ENCODE measurements at regions not wholly inside any gene's neighbourhood (a gene's known extent, or its start where the extent isn't known, plus 50 kb on each side); places are given as distances from the start of the nearest gene placed in this dataset.

DNA sequence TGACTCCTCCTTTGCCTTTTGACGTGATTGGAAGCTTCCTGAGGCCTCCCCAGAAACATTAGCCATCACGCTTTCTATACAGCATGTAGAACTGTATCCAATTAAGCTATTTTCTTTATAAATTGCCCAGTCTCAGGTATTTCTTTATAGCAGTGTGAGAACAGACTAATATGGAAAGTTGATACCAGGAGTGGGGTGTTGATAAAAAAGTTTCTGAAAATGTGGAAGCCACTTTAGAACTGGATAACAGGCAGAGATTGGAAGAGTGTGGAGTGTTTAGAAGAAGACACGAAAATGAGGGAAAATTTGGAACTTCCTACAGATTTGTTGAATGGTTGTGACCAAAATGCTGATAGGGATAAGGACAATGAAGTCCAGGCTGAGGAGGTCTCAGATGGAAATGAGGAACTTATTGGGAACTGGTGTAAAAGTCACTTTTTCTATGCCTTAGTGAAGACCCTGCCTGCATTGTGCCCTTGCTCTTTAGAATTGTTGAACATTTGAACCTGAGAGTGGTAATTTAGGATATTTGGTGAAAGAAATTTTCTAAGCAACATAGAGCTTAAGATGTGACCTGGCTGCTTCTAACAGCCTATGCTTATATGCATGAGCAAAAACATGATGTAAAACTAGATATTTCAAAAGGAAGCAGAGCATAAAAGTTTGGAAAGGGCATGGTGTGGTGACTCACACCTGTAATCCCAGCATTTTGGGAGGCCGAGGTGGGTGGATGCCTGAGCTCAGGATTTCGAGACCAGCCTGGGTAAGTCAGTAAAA lies 969.7 kb downstream of the DSC3 start:
- TF ChIP-seq GTF2F1 (IDR thresholded peaks at IDR 0.05; ENCODE audit: borderline replicate concordance, low read depth, low read length) (no peak), CHD2 (IDR thresholded peaks at IDR 0.05; ENCODE audit: low read length) (no peak), SIRT6 (IDR thresholded peaks at IDR 0.05; ENCODE audit: low read length) (no peak), YY1 (IDR thresholded peaks at IDR 0.05; ENCODE audit: low read depth, low read length) (no peak), CREB1 (IDR thresholded peaks at IDR 0.05) (no peak), SP4 (IDR thresholded peaks at IDR 0.05; ENCODE audit: low read length) (no peak), RXRA (IDR thresholded peaks at IDR 0.05; ENCODE audit: insufficient read depth, low read depth, low read length) (no peak), GABPA (IDR thresholded peaks at IDR 0.05; ENCODE audit: borderline replicate concordance, insufficient read depth, low read length) (no peak), POU5F1 (IDR thresholded peaks at IDR 0.05; ENCODE audit: low read depth, low read length) (no peak), RAD21 (IDR thresholded peaks at IDR 0.05 in 1 of 2, conservative IDR thresholded peaks at IDR 0.05 in 1 of 2; ENCODE audit: low read depth in 2 of 2, low read length in 2 of 2) (no peak), CBX5 (IDR thresholded peaks at IDR 0.05; ENCODE audit: low read depth, low read length) (no peak), SRF (IDR thresholded peaks at IDR 0.05; ENCODE audit: low read depth, low read length) (no peak)
- TF ChIP-seq, protein P1, sequence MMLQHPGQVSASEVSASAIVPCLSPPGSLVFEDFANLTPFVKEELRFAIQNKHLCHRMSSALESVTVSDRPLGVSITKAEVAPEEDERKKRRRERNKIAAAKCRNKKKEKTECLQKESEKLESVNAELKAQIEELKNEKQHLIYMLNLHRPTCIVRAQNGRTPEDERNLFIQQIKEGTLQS (IDR thresholded peaks at IDR 0.05; ENCODE audit: insufficient read depth, low read depth, low read length): no peak
- Histone ChIP-seq H2BK5ac (ENCODE audit: low read depth, low read length) (no peak overlapping the region), H3K23ac (ENCODE audit: insufficient read length) (no peak overlapping the region), H3K4me3 (ENCODE audit: extremely low read depth in 1 of 4, insufficient read depth in 2 of 4, low read depth in 3 of 4, low read length in 4 of 4) (no peak overlapping the region), H3K27ac (ENCODE audit: low read depth, low read length) (no peak overlapping the region), H4K8ac (ENCODE audit: extremely low read depth, insufficient read depth, low read length) (no peak overlapping the region), H3K23me2 (ENCODE audit: low read depth, low read length) (no peaks in the 10 kb centered on the region), H3K9ac (replicated peaks in 1 of 4; ENCODE audit: extremely low read depth in 1 of 4, low read depth in 3 of 4, low read length in 3 of 4) (no peak overlapping the region), H4K5ac (ENCODE audit: insufficient read length, low read depth, low read length) (no peak overlapping the region), H2BK120ac (replicated peaks; ENCODE audit: low read depth, low read length) (no peak overlapping the region), H2AFZ (ENCODE audit: low read length) (no peak overlapping the region), H3K56ac (replicated peaks; ENCODE audit: insufficient read length, low read depth, low read length) (no peak overlapping the region), H2BK12ac (ENCODE audit: low read depth, low read length) (no peak overlapping the region), H3K9me3 (ENCODE audit: insufficient read depth in 2 of 2, low read depth in 1 of 2, low read length in 1 of 2) (peaks cover 10 to 19% of the 10 kb centered on the region in 2 experiments), H3K18ac (ENCODE audit: extremely low read depth, low read length) (no peak overlapping the region), H2BK20ac (ENCODE audit: low read length) (no peak overlapping the region), H3K79me2 (ENCODE audit: control insufficient read depth in 1 of 2, insufficient read depth in 2 of 2, low read length in 2 of 2) (no peaks in the 10 kb centered on the region), H3K36me3 (ENCODE audit: control insufficient read depth in 2 of 4, insufficient read depth in 4 of 4, low read length in 3 of 4) (no peaks in the 10 kb centered on the region), H2AK5ac (ENCODE audit: low read depth, low read length) (no peak overlapping the region), H3K4me2 (ENCODE audit: insufficient read depth in 1 of 2, low read depth in 2 of 2, low read length in 2 of 2) (no peak overlapping the region), H3K14ac (ENCODE audit: insufficient read length) (no peak overlapping the region), H3K4me1 (replicated peaks in 1 of 4; ENCODE audit: control insufficient read depth in 3 of 4, insufficient read depth in 4 of 4, low read length in 3 of 4) (no peaks in the 10 kb centered on the region), H2BK15ac (ENCODE audit: low read length) (no peak overlapping the region), H4K91ac (replicated peaks; ENCODE audit: insufficient read length, low read length) (no peak overlapping the region), H3K27me3 (replicated peaks in 1 of 4; ENCODE audit: control insufficient read depth in 3 of 4, extremely low read depth in 1 of 4, insufficient read depth in 3 of 4, low read length in 3 of 4) (no peaks in the 10 kb centered on the region), H3K79me1 (ENCODE audit: low read depth, low read length) (no peaks in the 10 kb centered on the region), H4K20me1 (replicated peaks in 1 of 2; ENCODE audit: control insufficient read depth in 1 of 2, insufficient read depth in 2 of 2, low read length in 2 of 2) (no peaks in the 10 kb centered on the region), H3K4ac (replicated peaks; ENCODE audit: insufficient read length, low read depth, low read length) (no peak overlapping the region)
- no peak for DNase-seq (ENCODE audit: low read depth in 1 of 2, low spot score in 2 of 2)
- POLR2A ChIA-PET (ENCODE audit: partially characterized antibody): no interaction called here
- WGBS, 2 experiments (ENCODE audit: extremely low coverage in 1 of 2, insufficient coverage in 1 of 2, insufficient read length in 1 of 2, insufficient replicate concordance in 2 of 2, low coverage in 1 of 2, low lambda C conversion rate in 2 of 2, missing lambda C conversion rate in 1 of 2): 84% methylated on average over 5 of the region's 5 CpGs; no CpG with 5 or more reads in 1 of the 2 experiments
- FAIRE-seq: no peak
- CTCF ChIA-PET (ENCODE audit: partially characterized antibody): interaction anchor here (0.6 kb wide), 1 partner anchor 62 kb away, joined by 4 read pairs; no protein-coding TSS in a partner anchor
